CD4-positive, alpha-beta T cell (primary cell): ENCODE measurements at regions not wholly inside any gene's neighbourhood (a gene's known extent, or its start where the extent isn't known, plus 50 kb on each side); places are given as distances from the start of the nearest gene placed in this dataset.

ENCODE experiments used
- ATAC-seq: fragments of 200-7000 bp; cut with Tn5 transposase; one replicate; pipeline ENCODE4 v1.10.0; 2022; ENCODE audit warnings: mild to moderate bottlenecking; ENCODE audit not compliant: poor library complexity
- CTCF ChIA-PET: fragments of 350-600 bp; sonication (Branson Sonifier 250); formaldehyde crosslinking; loops from one replicate; lab custom pipeline; 2021; ENCODE audit warnings: antibody characterized with exemption, inconsistent platforms; lab: Charles Lee
- POLR2A ChIA-PET: fragments of 350-600 bp; sonication (Branson Sonifier 250); formaldehyde crosslinking; loops from one replicate; lab custom pipeline; 2021; ENCODE audit warnings: antibody characterized with exemption, inconsistent platforms; lab: Charles Lee
- DNase-seq, 14 experiments: peaks; one replicate each; pipeline ENCODE4 v3.0.0-alpha.2; 2013 to 2020; ENCODE audit warnings: mixed read lengths in 2 of 14
- H3K27ac ChIP-seq, 2 donors: one replicate each; pipeline versions ENCODE4 v1.5.1 to v1.7.0; 2013; ENCODE audit warnings: low read length in 2 of 2, low read depth in 1 of 2, mild to moderate bottlenecking in 1 of 2
- H3K27me3 ChIP-seq, 2 experiments: 1 replicate in 1 of 2; 2 replicates in 1 of 2; pipeline versions ENCODE4 v1.6.1 to v1.7.0; 2013; ENCODE audit warnings: low read length in 2 of 2, control low read depth in 1 of 2, mild to moderate bottlenecking in 1 of 2, moderate library complexity in 1 of 2; ENCODE audit not compliant: insufficient read depth in 2 of 2, control insufficient read depth in 1 of 2
- H3K36me3 ChIP-seq: one replicate; pipeline ENCODE4 v1.6.1; 2013; ENCODE audit warnings: low read length, control low read depth; ENCODE audit not compliant: insufficient read depth
- H3K4me1 ChIP-seq: one replicate; pipeline ENCODE4 v1.6.1; 2013; ENCODE audit warnings: low read length, control low read depth; ENCODE audit not compliant: insufficient read depth
- H3K4me3 ChIP-seq: one replicate; pipeline ENCODE4 v1.5.1; 2013; ENCODE audit warnings: mild to moderate bottlenecking, low read length, moderate library complexity
- H3K9me3 ChIP-seq, 2 experiments: 1 replicate in 1 of 2; 2 replicates in 1 of 2; pipeline versions ENCODE4 v1.6.1 to v1.7.0; 2013; ENCODE audit warnings: low read length in 2 of 2, mild to moderate bottlenecking in 2 of 2, control low read depth in 1 of 2, moderate library complexity in 1 of 2; ENCODE audit not compliant: control insufficient read depth in 1 of 2, insufficient read depth in 1 of 2
- H3K27ac Mint-ChIP-seq: one replicate; pipeline ENCODE4 v1.8.0; 2020; ENCODE audit warnings: mixed read lengths
- H3K27me3 Mint-ChIP-seq: one replicate; pipeline ENCODE4 v1.8.0; 2021; ENCODE audit warnings: mixed read lengths
- H3K36me3 Mint-ChIP-seq: one replicate; pipeline ENCODE4 v1.8.0; 2021; ENCODE audit warnings: low read depth, mixed read lengths
- H3K4me1 Mint-ChIP-seq: one replicate; pipeline ENCODE4 v1.8.0; 2021; ENCODE audit warnings: low read depth, mixed read lengths
- H3K4me3 Mint-ChIP-seq: one replicate; pipeline ENCODE4 v1.8.0; 2020; ENCODE audit warnings: mild to moderate bottlenecking, mixed read lengths
- H3K9me3 Mint-ChIP-seq: one replicate; pipeline ENCODE4 v1.8.0; 2020; ENCODE audit warnings: mixed read lengths
- intact Hi-C, 2 experiments: fragments of 100-400 bp; cut with DNase I in 1 of 2; cut with micrococcal nuclease in 1 of 2; formaldehyde crosslinking; loops; one replicate each; pipeline versions ENCODE4 v1.15.1 to v1.9.0; 2023 to 2025; cut with DNase I, micrococcal nuclease
- TF ChIP-seq, protein P1 (sequence below): fragments of 200-600 bp; IDR thresholded peaks from one replicate; pipeline ENCODE4 v1.8.0; 2022; ENCODE audit warnings: antibody characterized with exemption, mild to moderate bottlenecking

DNA sequence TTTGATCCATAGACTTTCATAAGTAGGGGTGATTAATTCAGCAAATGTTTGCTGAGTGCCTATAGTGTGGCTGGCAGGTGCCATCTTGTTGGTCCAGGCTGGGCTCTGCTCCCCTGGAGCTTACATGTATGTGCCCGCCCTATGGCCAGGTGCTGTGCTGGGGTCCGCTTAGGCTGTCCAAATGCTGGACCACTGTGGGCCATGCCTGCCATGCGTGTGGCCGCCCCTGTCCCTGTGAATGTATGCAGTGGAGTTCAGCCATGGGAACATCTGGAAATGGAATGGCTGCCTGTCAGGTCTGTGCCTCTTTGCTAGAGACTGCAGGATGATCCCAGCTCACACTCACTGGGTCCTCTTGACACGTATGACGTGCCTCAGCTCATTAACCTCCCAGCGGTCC is 594.6 kb downstream of the TBC1D22A start:
- Histone ChIP-seq H3K9me3 (peaks cover 0 to 37% of the 10 kb centered on the region in 2 experiments), H3K4me1 (no peaks in the 10 kb centered on the region), H3K27ac (no peak overlapping the region), H3K4me3 (no peak overlapping the region), H3K27me3 (peaks cover 0 to 3% of the 10 kb centered on the region in 2 experiments), H3K36me3 (no peaks in the 10 kb centered on the region)
- TF ChIP-seq, protein P1, sequence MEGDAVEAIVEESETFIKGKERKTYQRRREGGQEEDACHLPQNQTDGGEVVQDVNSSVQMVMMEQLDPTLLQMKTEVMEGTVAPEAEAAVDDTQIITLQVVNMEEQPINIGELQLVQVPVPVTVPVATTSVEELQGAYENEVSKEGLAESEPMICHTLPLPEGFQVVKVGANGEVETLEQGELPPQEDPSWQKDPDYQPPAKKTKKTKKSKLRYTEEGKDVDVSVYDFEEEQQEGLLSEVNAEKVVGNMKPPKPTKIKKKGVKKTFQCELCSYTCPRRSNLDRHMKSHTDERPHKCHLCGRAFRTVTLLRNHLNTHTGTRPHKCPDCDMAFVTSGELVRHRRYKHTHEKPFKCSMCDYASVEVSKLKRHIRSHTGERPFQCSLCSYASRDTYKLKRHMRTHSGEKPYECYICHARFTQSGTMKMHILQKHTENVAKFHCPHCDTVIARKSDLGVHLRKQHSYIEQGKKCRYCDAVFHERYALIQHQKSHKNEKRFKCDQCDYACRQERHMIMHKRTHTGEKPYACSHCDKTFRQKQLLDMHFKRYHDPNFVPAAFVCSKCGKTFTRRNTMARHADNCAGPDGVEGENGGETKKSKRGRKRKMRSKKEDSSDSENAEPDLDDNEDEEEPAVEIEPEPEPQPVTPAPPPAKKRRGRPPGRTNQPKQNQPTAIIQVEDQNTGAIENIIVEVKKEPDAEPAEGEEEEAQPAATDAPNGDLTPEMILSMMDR = no peak
- DNase-seq (no peak), ATAC-seq (no peak)
- ChIA-PET POLR2A (no interaction called here), CTCF (no interaction called here)
- no peaks in the 10 kb centered on the region for H3K4me1 Mint-ChIP-seq
- H3K27ac Mint-ChIP-seq = no peak overlapping the region
- H3K4me3 Mint-ChIP-seq = no peak overlapping the region
- H3K36me3 Mint-ChIP-seq = no peaks in the 10 kb centered on the region
- no peaks in the 10 kb centered on the region for H3K9me3 Mint-ChIP-seq
- H3K27me3 Mint-ChIP-seq = peaks cover 7% of the 10 kb centered on the region
- intact Hi-C loops = no loop called here

DNA sequence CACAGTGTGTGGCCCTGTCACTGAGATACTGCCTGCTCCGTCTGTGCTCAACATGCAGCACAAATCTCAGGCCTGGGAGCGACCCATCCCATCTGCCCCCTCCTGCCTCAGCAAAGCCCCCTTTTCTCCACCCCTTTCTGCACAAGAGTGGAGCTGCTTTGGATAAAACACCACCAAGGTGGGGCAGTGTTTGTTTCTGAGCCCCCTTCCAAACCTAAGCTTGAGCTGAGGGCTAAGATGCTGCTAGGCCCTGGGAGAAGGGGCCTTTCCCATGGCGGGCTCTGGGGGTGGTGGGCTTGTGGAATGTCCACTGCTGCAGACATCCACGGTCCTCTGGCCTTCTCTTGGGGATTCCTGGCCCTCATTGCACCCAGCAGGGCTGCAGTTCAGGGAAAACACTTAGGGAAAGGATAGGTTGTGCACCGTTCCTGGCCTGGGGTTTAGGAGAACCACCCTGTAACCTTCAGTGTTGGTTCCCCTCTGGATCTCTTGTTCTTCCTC is 594.1 kb downstream of the TBC1D22A start:
- DNase-seq (no peak), ATAC-seq (no peak)
- Mint-ChIP-seq H3K4me1 (no peaks in the 10 kb centered on the region), H3K36me3 (no peaks in the 10 kb centered on the region), H3K27me3 (peaks cover 7% of the 10 kb centered on the region), H3K9me3 (peaks cover 3% of the 10 kb centered on the region), H3K27ac (no peak overlapping the region), H3K4me3 (no peak overlapping the region)
- intact Hi-C loops = no loop called here
- TF ChIP-seq, protein P1 = no peak
- no peaks in the 10 kb centered on the region for H3K4me1 ChIP-seq
- CTCF ChIA-PET = no interaction called here
- POLR2A ChIA-PET = no interaction called here
- H3K9me3 ChIP-seq = peaks cover 0 to 43% of the 10 kb centered on the region in 2 experiments
- H3K27ac ChIP-seq = no peak overlapping the region
- peaks cover 0 to 3% of the 10 kb centered on the region in 2 experiments for H3K27me3 ChIP-seq
- no peaks in the 10 kb centered on the region for H3K36me3 ChIP-seq
- no peak overlapping the region for H3K4me3 ChIP-seq

DNA sequence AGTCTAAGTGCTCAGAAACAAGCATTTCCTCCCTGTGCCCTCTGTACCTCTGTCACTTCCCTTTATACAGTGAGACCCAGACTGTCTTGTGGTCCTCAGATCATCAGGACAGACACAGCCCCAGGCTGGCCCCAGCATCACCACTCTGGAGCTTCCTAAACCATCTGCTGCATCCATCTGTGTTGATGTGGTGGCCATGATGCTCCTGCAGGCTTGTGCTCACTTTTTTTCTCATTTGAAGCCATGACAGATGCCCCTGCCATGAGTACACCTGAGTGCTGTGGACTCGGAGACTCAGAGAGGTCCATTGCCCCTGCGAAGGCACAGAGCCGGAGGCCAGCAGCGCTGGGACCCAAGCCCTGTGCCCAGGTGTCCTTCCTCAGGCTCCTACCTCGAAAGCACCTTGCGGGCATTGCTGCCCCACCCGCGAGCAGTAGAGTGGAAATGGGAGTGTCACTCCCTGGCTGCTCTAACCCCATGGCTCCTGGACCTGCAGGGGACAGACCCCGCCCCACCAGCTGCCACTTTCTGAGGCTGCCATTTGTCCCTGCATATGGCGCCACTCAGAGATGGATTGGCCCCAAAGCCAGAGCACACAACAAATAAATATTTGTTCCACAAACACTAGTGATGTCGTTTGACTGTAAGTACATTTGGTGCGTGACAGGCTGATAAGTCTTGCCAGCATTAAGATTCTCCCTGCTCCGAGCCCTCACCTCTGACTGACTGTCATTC is 593.5 kb downstream of the TBC1D22A start:
- intact Hi-C loops = no loop called here
- DNase-seq (no peak), ATAC-seq (no peak)
- Mint-ChIP-seq H3K27ac (no peak overlapping the region), H3K36me3 (no peaks in the 10 kb centered on the region), H3K9me3 (peaks cover 3% of the 10 kb centered on the region), H3K4me1 (no peaks in the 10 kb centered on the region), H3K4me3 (no peak overlapping the region), H3K27me3 (peaks cover 7% of the 10 kb centered on the region)
- Histone ChIP-seq H3K27me3 (peaks cover 0 to 3% of the 10 kb centered on the region in 2 experiments), H3K27ac (no peak overlapping the region), H3K4me3 (no peak overlapping the region), H3K4me1 (no peaks in the 10 kb centered on the region), H3K9me3 (peaks cover 0 to 43% of the 10 kb centered on the region in 2 experiments), H3K36me3 (no peaks in the 10 kb centered on the region)
- ChIA-PET CTCF (no interaction called here), POLR2A (no interaction called here)
- TF ChIP-seq, protein P1 = no peak
